ENCODE measurements at regions not wholly inside any gene's neighbourhood (a gene's known extent, or its start where the extent isn't known, plus 50 kb on each side); places are given as distances from the start of the nearest gene placed in this dataset.

DNA sequence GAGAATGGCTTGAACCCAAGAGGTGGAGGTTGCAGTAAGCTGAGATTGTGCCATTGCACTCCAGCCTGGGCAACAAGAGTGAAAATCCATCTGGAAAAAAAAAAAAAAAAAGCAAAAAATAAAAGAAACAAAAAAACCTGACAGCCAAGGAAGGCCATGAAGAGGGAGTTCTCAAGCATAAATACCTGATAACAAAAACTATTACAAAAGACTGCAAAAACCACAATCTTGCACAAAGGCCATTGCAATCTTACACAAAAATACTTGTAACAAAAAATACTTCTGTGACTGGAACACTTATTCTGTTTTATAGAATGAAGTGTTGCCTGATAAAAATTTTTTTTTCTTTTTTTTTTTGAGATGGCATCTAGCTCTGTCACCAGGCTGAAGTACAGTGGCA, 61.5 kb upstream of the TSC22D1 start:
- TF ChIP-seq, protein P1, sequence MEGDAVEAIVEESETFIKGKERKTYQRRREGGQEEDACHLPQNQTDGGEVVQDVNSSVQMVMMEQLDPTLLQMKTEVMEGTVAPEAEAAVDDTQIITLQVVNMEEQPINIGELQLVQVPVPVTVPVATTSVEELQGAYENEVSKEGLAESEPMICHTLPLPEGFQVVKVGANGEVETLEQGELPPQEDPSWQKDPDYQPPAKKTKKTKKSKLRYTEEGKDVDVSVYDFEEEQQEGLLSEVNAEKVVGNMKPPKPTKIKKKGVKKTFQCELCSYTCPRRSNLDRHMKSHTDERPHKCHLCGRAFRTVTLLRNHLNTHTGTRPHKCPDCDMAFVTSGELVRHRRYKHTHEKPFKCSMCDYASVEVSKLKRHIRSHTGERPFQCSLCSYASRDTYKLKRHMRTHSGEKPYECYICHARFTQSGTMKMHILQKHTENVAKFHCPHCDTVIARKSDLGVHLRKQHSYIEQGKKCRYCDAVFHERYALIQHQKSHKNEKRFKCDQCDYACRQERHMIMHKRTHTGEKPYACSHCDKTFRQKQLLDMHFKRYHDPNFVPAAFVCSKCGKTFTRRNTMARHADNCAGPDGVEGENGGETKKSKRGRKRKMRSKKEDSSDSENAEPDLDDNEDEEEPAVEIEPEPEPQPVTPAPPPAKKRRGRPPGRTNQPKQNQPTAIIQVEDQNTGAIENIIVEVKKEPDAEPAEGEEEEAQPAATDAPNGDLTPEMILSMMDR (IDR thresholded peaks at IDR 0.05 in 8 of 11, conservative IDR thresholded peaks at IDR 0.05 in 3 of 11): no peak
- no peak for TF ChIP-seq POLR2A (IDR thresholded peaks at IDR 0.05)
- TF ChIP-seq POLR2AphosphoS5 (IDR thresholded peaks at IDR 0.05): no peak

Data from spleen (tissue), 7 donors.